ENCODE measurements at regions not wholly inside any gene's neighbourhood (a gene's known extent, or its start where the extent isn't known, plus 50 kb on each side); places are given as distances from the start of the nearest gene placed in this dataset.

- TF ChIP-seq CTCF (conservative IDR thresholded peaks at IDR 0.05; ENCODE audit: low read depth in 2 of 2) (no peak), POLR2AphosphoS5 (IDR thresholded peaks at IDR 0.05; ENCODE audit: low read depth) (no peak), EZH2phosphoT487 (IDR thresholded peaks at IDR 0.05; ENCODE audit: unreplicated experiment) (no peak), JUNB (IDR thresholded peaks at IDR 0.05; ENCODE audit: unreplicated experiment) (no peak), REST (IDR thresholded peaks at IDR 0.05; ENCODE audit: unreplicated experiment) (no peak), EZH2 (IDR thresholded peaks at IDR 0.05; ENCODE audit: low read depth, unreplicated experiment) (no peak), NANOG (IDR thresholded peaks at IDR 0.05; ENCODE audit: borderline replicate concordance) (no peak), CREB1 (CRISPR knock-in tag; IDR thresholded peaks at IDR 0.05; ENCODE audit: low read depth) (no peak), ZNF331 (CRISPR knock-in tag; IDR thresholded peaks at IDR 0.05; ENCODE audit: low read depth) (no peak), STAT1 (IDR thresholded peaks at IDR 0.05; ENCODE audit: unreplicated experiment) (no peak), ZNF114 (CRISPR knock-in tag; IDR thresholded peaks at IDR 0.05) (no peak), ETS1 (IDR thresholded peaks at IDR 0.05) (no peak)
Observed at GRCh38 chr5:2929779-2930178, 178.3 kb upstream of the IRX2 start.
